ENCODE measurements at regions not wholly inside any gene's neighbourhood (a gene's known extent, or its start where the extent isn't known, plus 50 kb on each side); places are given as distances from the start of the nearest gene placed in this dataset.

- Histone ChIP-seq H3K27ac (ENCODE audit: low read length) (no peak overlapping the region), H3K9me2 (replicated peaks; ENCODE audit: insufficient read depth, low read length) (no peaks in the 10 kb centered on the region), H3K4me2 (ENCODE audit: low read depth, low read length) (no peak overlapping the region), H3K4me3 (ENCODE audit: low read length) (no peak overlapping the region), H3K36me3 (replicated peaks; ENCODE audit: insufficient read depth, low read length) (no peaks in the 10 kb centered on the region), H3K27me3 (replicated peaks; ENCODE audit: insufficient read depth, low read length) (no peaks in the 10 kb centered on the region), H2AFZ (ENCODE audit: low read length) (no peak overlapping the region), H3F3A (ENCODE audit: insufficient read depth, low read length) (no peaks in the 10 kb centered on the region), H3K79me2 (ENCODE audit: low read length) (no peaks in the 10 kb centered on the region), H3K9ac (ENCODE audit: low read length) (no peak overlapping the region), H3K4me1 (ENCODE audit: low read length) (no peaks in the 10 kb centered on the region), H4K20me1 (ENCODE audit: insufficient read depth, low read length) (no peaks in the 10 kb centered on the region), H3K9me3 (replicated peaks; ENCODE audit: insufficient read depth, low read length) (no peaks in the 10 kb centered on the region)
- DNase-seq, result no peak
- TF ChIP-seq CTCF (IDR thresholded peaks at IDR 0.05; ENCODE audit: low read length) (no peak), EZH2phosphoT487 (IDR thresholded peaks at IDR 0.05; ENCODE audit: low read length) (no peak), EZH2 (optimal IDR thresholded peaks at IDR 0.05; ENCODE audit: low read depth, low read length) (no peak)
Observed at GRCh38 chr7:3196629-3197400, 104.2 kb upstream of the SDK1 start.

GRCh38 chr7:3197567-3198213, 103.4 kb upstream of the SDK1 start:
- Histone ChIP-seq H3K36me3 (replicated peaks; ENCODE audit: insufficient read depth, low read length) (no peaks in the 10 kb centered on the region), H3K9ac (ENCODE audit: low read length) (no peak overlapping the region), H3K27me3 (replicated peaks; ENCODE audit: insufficient read depth, low read length) (no peaks in the 10 kb centered on the region), H4K20me1 (ENCODE audit: insufficient read depth, low read length) (no peaks in the 10 kb centered on the region), H3K79me2 (ENCODE audit: low read length) (no peaks in the 10 kb centered on the region), H3K4me1 (ENCODE audit: low read length) (no peaks in the 10 kb centered on the region), H3K9me2 (replicated peaks; ENCODE audit: insufficient read depth, low read length) (no peaks in the 10 kb centered on the region), H3K4me3 (ENCODE audit: low read length) (no peak overlapping the region), H3F3A (ENCODE audit: insufficient read depth, low read length) (no peaks in the 10 kb centered on the region), H3K27ac (ENCODE audit: low read length) (no peak overlapping the region), H2AFZ (ENCODE audit: low read length) (no peak overlapping the region), H3K4me2 (ENCODE audit: low read depth, low read length) (no peak overlapping the region), H3K9me3 (replicated peaks; ENCODE audit: insufficient read depth, low read length) (no peaks in the 10 kb centered on the region)
- DNase-seq, result no peak
- TF ChIP-seq EZH2phosphoT487 (IDR thresholded peaks at IDR 0.05; ENCODE audit: low read length) (no peak), EZH2 (optimal IDR thresholded peaks at IDR 0.05; ENCODE audit: low read depth, low read length) (no peak), CTCF (IDR thresholded peaks at IDR 0.05; ENCODE audit: low read length) (no peak)

- Histone ChIP-seq H4K20me1 (ENCODE audit: insufficient read depth, low read length) (no peaks in the 10 kb centered on the region), H3K27ac (ENCODE audit: low read length) (no peak overlapping the region), H3F3A (ENCODE audit: insufficient read depth, low read length) (no peaks in the 10 kb centered on the region), H3K9me3 (replicated peaks; ENCODE audit: insufficient read depth, low read length) (no peaks in the 10 kb centered on the region), H3K79me2 (ENCODE audit: low read length) (no peaks in the 10 kb centered on the region), H3K9ac (ENCODE audit: low read length) (no peak overlapping the region), H3K4me2 (ENCODE audit: low read depth, low read length) (no peak overlapping the region), H3K4me3 (ENCODE audit: low read length) (no peak overlapping the region), H3K27me3 (replicated peaks; ENCODE audit: insufficient read depth, low read length) (no peaks in the 10 kb centered on the region), H3K36me3 (replicated peaks; ENCODE audit: insufficient read depth, low read length) (no peaks in the 10 kb centered on the region), H3K4me1 (ENCODE audit: low read length) (no peaks in the 10 kb centered on the region), H3K9me2 (replicated peaks; ENCODE audit: insufficient read depth, low read length) (no peaks in the 10 kb centered on the region), H2AFZ (ENCODE audit: low read length) (no peak overlapping the region)
- DNase-seq, result no peak
- TF ChIP-seq EZH2phosphoT487 (IDR thresholded peaks at IDR 0.05; ENCODE audit: low read length), result no peak
- no peak for TF ChIP-seq CTCF (IDR thresholded peaks at IDR 0.05; ENCODE audit: low read length)
- no peak for TF ChIP-seq EZH2 (optimal IDR thresholded peaks at IDR 0.05; ENCODE audit: low read depth, low read length)
Observed at GRCh38 chr7:3198316-3198715, 102.7 kb upstream of the SDK1 start.

Measured in MM.1S (cell line).